ENCODE measurements at regions not wholly inside any gene's neighbourhood (a gene's known extent, or its start where the extent isn't known, plus 50 kb on each side); places are given as distances from the start of the nearest gene placed in this dataset.

DNA sequence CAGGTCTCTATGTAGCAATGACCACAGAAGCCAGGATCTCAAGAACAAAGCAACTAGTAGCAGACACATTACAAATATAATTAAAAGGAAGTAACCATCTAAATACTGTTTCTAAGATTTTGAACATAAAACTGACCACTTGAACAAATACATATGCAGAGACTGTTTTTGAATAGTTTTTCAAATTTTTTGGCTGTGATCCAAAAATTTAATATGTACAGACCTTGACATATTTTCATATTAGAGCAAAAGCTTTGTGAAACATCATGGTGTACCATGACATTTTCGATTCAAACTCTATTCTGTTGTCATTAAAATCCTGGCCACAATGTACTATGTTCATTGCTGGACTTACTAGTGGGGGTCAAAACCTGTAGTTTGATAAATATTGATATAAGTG, 126.5 kb downstream of the NUDT12 start:
- no peaks in the 10 kb centered on the region for H3K79me2 ChIP-seq (ENCODE audit: control insufficient read depth, insufficient read depth, low read length)
- dilution Hi-C loops (cut with MboI; ENCODE audit: extremely low pct_ligation_motif_present, low sequenced_read_pairs): no loop called here
- no peaks in the 10 kb centered on the region for H4K20me1 ChIP-seq (replicated peaks; ENCODE audit: control insufficient read depth, extremely low read depth, insufficient read depth, low read length)
- no peaks in the 10 kb centered on the region for H3K9me3 ChIP-seq (replicated peaks; ENCODE audit: control insufficient read depth, insufficient read depth, low read length)
- TF ChIP-seq MAX (IDR thresholded peaks at IDR 0.05; ENCODE audit: insufficient read depth, insufficient read length) (no peak), FOS (IDR thresholded peaks at IDR 0.05; ENCODE audit: borderline replicate concordance, insufficient read depth, low read length) (no peak), CTCF (IDR thresholded peaks at IDR 0.05; ENCODE audit: extremely low read depth in 1 of 2, insufficient read depth in 1 of 2, low read depth in 1 of 2, low read length in 2 of 2) (no peak), JUN (IDR thresholded peaks at IDR 0.05; ENCODE audit: borderline replicate concordance, insufficient read depth, insufficient read length, low read depth) (no peak), EZH2 (IDR thresholded peaks at IDR 0.05; ENCODE audit: borderline replicate concordance, low read depth, low read length, severe bottlenecking) (no peak), MYC (IDR thresholded peaks at IDR 0.05; ENCODE audit: low read depth, low read length) (no peak), GATA2 (IDR thresholded peaks at IDR 0.05; ENCODE audit: insufficient read depth, insufficient read length, low read depth, low read length) (no peak), POLR2A (IDR thresholded peaks at IDR 0.05; ENCODE audit: low read depth, low read length) (no peak), POLR2AphosphoS5 (IDR thresholded peaks at IDR 0.05; ENCODE audit: insufficient read depth, low read depth, low read length) (no peak)
- no peak overlapping the region for H3K27ac ChIP-seq (ENCODE audit: insufficient read depth, low read depth, low read length)
- no peak overlapping the region for H2AFZ ChIP-seq (ENCODE audit: low read depth, low read length)
- DNase-seq (ENCODE audit: low read depth, low spot score) (no peak), FAIRE-seq (no peak)
- no peaks in the 10 kb centered on the region for H3K36me3 ChIP-seq (ENCODE audit: control insufficient read depth in 2 of 2, extremely low read depth in 1 of 2, insufficient read depth in 2 of 2, low read length in 2 of 2)
- POLR2A ChIA-PET: no interaction called here
- H3K9me1 ChIP-seq (replicated peaks; ENCODE audit: control insufficient read depth, extremely low read depth, insufficient read depth, low read length): no peaks in the 10 kb centered on the region
- H3K4me1 ChIP-seq (ENCODE audit: control insufficient read depth, extremely low read depth, insufficient read depth, low read length): no peaks in the 10 kb centered on the region
- no peak overlapping the region for H3K9ac ChIP-seq (replicated peaks; ENCODE audit: extremely low read depth, insufficient read depth, low read length)
- no peak overlapping the region for H3K4me2 ChIP-seq (ENCODE audit: insufficient read depth, low read length)
- no peak overlapping the region for H3K4me3 ChIP-seq (replicated peaks in 1 of 3; ENCODE audit: insufficient read depth in 1 of 3, low read depth in 1 of 3, low read length in 3 of 3)
- CTCF ChIA-PET: interaction anchor here (1.0 kb wide), 1 partner anchor 15 kb away, joined by 3 read pairs; no protein-coding TSS in a partner anchor
- intact Hi-C loops (cut with micrococcal nuclease): no loop called here
- BruUV-seq (replicated peaks): no TSS peak
- H3K27me3 ChIP-seq (ENCODE audit: control insufficient read depth in 2 of 2, insufficient read depth in 2 of 2, low read length in 2 of 2): no peaks in the 10 kb centered on the region

Measured in endothelial cell of umbilical vein (primary cell).